ENCODE measurements at regions not wholly inside any gene's neighbourhood (a gene's known extent, or its start where the extent isn't known, plus 50 kb on each side); places are given as distances from the start of the nearest gene placed in this dataset.

DNA sequence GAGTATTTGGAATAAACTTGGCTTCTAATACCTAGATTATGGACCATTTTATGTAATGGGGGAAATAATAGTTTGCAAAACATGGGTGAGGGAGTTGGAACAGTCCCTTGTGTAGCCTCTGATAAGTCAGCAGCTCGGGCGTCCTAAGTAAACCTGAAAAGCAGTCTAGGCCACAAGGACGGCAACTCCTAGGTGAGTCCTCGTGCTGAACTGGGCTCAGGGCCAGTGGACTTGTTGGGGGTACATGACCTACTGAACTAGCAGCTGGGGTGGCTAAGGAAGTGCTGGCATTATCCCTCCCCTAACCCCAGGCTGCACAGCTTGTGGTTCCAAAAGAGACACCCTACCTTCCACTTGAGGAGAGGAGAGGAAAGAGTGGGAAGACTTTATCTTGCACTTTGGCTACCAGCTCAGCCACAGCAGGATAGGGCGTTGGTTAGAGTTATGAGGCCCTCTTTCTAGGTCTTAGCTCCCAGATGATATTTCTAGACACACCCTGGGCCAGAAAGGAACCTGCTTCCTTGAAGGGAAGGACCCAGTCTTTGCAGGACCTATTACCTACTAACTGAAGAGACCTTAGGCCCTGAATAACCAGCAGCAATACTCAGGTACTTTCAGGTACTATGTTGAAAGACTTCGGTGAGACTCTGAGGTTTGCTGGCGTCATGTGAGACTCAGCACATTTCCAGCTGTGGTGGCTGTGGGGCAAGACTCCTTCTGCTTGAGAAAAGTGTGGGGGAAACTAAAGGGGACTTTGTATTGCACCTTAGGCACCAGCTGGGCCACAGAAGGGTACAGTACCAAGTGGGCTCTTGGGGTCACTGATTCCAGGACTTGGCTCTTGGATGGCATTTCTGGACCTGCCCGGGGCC, 71.0 kb downstream of the AQP4 start:
- DNase-seq: no peak

DNA sequence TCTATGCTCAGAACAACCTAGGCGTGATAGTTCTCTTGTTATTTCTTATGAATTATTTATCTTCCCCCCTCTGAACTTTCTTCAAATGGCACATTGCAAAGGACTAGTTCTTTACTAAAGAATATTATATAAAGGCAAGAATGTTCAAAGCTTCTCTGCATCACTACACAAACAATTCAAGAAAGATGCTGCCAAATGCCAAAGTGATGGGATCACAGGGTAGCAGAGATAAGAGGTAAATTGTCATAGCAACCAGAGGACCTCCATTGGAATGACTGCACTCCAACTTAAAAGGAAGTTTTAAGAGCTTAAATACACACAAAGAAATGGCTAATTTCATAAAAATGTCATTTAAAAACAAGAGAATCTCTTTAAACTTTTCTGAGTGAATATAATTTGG, 72.8 kb downstream of the AQP4 start:
- Histone ChIP-seq H3K27me3 (no peaks in the 10 kb centered on the region), H3K27ac (no peak overlapping the region), H3K36me3 (no peaks in the 10 kb centered on the region), H3K4me1 (no peaks in the 10 kb centered on the region), H3K9me3 (no peaks in the 10 kb centered on the region), H3K4me3 (no peak overlapping the region)
- WGBS, 2 donors (ENCODE audit: low coverage in 1 of 2): 89 to 100% methylated on average over 1 of the region's 1 CpG
- no peak for TF ChIP-seq POLR2AphosphoS5 (IDR thresholded peaks at IDR 0.05)
- no peak for TF ChIP-seq POLR2A (IDR thresholded peaks at IDR 0.05)
- TF ChIP-seq, protein P1, sequence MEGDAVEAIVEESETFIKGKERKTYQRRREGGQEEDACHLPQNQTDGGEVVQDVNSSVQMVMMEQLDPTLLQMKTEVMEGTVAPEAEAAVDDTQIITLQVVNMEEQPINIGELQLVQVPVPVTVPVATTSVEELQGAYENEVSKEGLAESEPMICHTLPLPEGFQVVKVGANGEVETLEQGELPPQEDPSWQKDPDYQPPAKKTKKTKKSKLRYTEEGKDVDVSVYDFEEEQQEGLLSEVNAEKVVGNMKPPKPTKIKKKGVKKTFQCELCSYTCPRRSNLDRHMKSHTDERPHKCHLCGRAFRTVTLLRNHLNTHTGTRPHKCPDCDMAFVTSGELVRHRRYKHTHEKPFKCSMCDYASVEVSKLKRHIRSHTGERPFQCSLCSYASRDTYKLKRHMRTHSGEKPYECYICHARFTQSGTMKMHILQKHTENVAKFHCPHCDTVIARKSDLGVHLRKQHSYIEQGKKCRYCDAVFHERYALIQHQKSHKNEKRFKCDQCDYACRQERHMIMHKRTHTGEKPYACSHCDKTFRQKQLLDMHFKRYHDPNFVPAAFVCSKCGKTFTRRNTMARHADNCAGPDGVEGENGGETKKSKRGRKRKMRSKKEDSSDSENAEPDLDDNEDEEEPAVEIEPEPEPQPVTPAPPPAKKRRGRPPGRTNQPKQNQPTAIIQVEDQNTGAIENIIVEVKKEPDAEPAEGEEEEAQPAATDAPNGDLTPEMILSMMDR (IDR thresholded peaks at IDR 0.05): no peak
- no peak for TF ChIP-seq EP300 (IDR thresholded peaks at IDR 0.05; ENCODE audit: low read depth)
- intact Hi-C loops (cut with DNase I; ENCODE audit: low total_unique reads) (no loop called here), in situ Hi-C loops (cut with MboI; ENCODE audit: low pct_ligation_motif_present in 1 of 4, low pct_unique_long_range_greater_than_20kb in 1 of 4, low sequenced_read_pairs in 3 of 4) (no loop called here)
- no peak for DNase-seq

More for the DNA sequence above, 71.0 kb downstream of the AQP4 start:
- in situ Hi-C loops (cut with MboI; ENCODE audit: low pct_ligation_motif_present in 1 of 4, low pct_unique_long_range_greater_than_20kb in 1 of 4, low sequenced_read_pairs in 3 of 4): no loop called here
- Histone ChIP-seq H3K4me3 (no peak overlapping the region), H3K27me3 (no peaks in the 10 kb centered on the region), H3K27ac (no peak overlapping the region), H3K36me3 (no peaks in the 10 kb centered on the region), H3K4me1 (no peaks in the 10 kb centered on the region), H3K9me3 (no peaks in the 10 kb centered on the region)
- 75 to 78% methylated on average over 4 to 8 of the region's 8 CpGs for WGBS, 2 donors (ENCODE audit: low coverage in 1 of 2)
- intact Hi-C loops (cut with DNase I; ENCODE audit: low total_unique reads): no loop called here
- TF ChIP-seq POLR2A (IDR thresholded peaks at IDR 0.05) (no peak), POLR2AphosphoS5 (IDR thresholded peaks at IDR 0.05) (no peak), EP300 (IDR thresholded peaks at IDR 0.05; ENCODE audit: low read depth) (no peak)
- TF ChIP-seq, protein P1 (IDR thresholded peaks at IDR 0.05): no peak

DNA sequence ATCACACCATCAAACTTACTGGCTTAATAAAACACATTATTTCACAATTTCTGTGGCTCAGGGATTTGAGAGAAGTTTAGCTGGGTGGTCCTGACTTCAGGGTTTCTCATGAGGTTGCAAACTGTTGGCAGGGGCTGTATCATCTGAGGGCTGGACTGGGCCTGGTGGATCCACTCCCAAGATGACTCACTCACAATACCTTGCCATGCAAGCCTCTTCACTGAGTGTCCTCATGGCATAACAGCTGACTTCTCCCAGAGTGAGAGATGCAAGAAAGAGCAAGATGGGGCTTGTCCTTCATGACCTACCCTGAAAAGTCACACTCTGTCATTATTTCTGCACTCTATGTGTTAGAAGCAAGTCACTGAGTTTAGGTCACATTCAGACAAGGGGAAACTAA, 73.8 kb downstream of the AQP4 start:
- H3K9me3 ChIP-seq: no peaks in the 10 kb centered on the region
- intact Hi-C loops (cut with DNase I; ENCODE audit: low total_unique reads): no loop called here
- TF ChIP-seq EP300 (IDR thresholded peaks at IDR 0.05; ENCODE audit: low read depth): no peak
- TF ChIP-seq, protein P1 (IDR thresholded peaks at IDR 0.05): no peak
- TF ChIP-seq POLR2AphosphoS5 (IDR thresholded peaks at IDR 0.05): no peak
- TF ChIP-seq POLR2A (IDR thresholded peaks at IDR 0.05): no peak
- H3K36me3 ChIP-seq: no peaks in the 10 kb centered on the region
- no peak overlapping the region for H3K4me3 ChIP-seq
- H3K4me1 ChIP-seq: no peaks in the 10 kb centered on the region
- no peaks in the 10 kb centered on the region for H3K27me3 ChIP-seq
- in situ Hi-C loops (cut with MboI; ENCODE audit: low pct_ligation_motif_present in 1 of 4, low pct_unique_long_range_greater_than_20kb in 1 of 4, low sequenced_read_pairs in 3 of 4): no loop called here
- DNase-seq: no peak
- H3K27ac ChIP-seq: no peak overlapping the region

DNA sequence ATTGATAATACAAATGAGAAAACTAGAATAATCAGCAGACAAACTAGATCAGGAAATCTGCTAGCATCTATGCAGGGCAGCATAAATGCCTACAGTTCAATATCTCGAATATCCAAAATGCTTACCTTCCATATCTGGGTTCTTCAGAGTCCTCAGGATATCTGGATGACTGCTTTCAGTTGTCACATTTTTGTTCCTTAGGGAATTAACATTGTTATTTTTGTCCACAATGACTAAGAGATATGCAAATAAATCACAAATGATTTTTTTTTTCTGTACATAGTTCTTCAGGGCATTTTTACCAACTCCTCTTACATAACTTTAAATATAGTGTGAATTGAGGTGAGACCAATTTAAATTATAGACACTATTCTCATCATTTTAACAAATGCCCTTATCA, 80.9 kb downstream of the AQP4 start:
- H3K27ac ChIP-seq: no peak overlapping the region
- intact Hi-C loops (cut with DNase I; ENCODE audit: low total_unique reads): loop anchor here (10.0 kb wide), 1 partner anchor 410 kb away; no protein-coding TSS in a partner anchor
- no peaks in the 10 kb centered on the region for H3K4me1 ChIP-seq
- no peaks in the 10 kb centered on the region for H3K36me3 ChIP-seq
- H3K9me3 ChIP-seq: no peaks in the 10 kb centered on the region
- DNase-seq: no peak
- no peak overlapping the region for H3K4me3 ChIP-seq
- 52 to 83% methylated on average over 1 of the region's 1 CpG for WGBS, 2 donors (ENCODE audit: low coverage in 1 of 2)
- in situ Hi-C loops (cut with MboI; ENCODE audit: low pct_ligation_motif_present in 1 of 4, low pct_unique_long_range_greater_than_20kb in 1 of 4, low sequenced_read_pairs in 3 of 4): no loop called here
- no peak for TF ChIP-seq POLR2AphosphoS5 (IDR thresholded peaks at IDR 0.05)
- TF ChIP-seq, protein P1 (IDR thresholded peaks at IDR 0.05): no peak
- no peak for TF ChIP-seq POLR2A (IDR thresholded peaks at IDR 0.05)
- TF ChIP-seq EP300 (IDR thresholded peaks at IDR 0.05; ENCODE audit: low read depth): no peak
- no peaks in the 10 kb centered on the region for H3K27me3 ChIP-seq
